ENCODE measurements at regions not wholly inside any gene's neighbourhood (a gene's known extent, or its start where the extent isn't known, plus 50 kb on each side); places are given as distances from the start of the nearest gene placed in this dataset.

DNA sequence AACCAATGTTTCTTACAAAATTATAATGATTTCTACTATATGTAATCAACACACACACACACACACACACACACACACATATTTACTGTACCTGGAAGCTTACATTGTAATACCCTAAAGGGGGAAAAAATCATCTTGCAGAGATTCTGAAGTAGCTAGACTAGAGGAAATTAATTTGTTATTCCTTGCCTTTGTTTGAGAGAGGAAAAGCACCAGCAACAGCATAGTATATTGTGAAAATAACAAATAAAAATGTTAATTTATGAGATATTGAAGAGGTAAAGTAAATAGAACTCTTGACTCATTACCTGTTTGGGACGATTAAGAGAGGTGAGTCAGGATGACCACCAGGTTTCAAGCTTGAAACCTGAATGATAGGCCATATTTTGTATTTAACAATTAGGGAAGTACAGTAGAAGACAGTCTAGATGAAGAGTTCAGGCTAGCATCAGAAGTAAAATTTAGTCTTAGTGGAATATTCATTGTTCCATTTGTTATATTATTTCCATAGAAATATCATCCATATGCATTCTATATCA is 873.4 kb upstream of the PCDH10 start:
- intact Hi-C loops (cut with micrococcal nuclease; ENCODE audit: unreplicated experiment), result no loop called here
- H3K9me3 ChIP-seq (ENCODE audit: low read depth, low read length, poor library complexity, severe bottlenecking), result no peaks in the 10 kb centered on the region
- ChIA-PET POLR2A (ENCODE audit: low non-redundant PET) (no interaction called here), CTCF (no interaction called here)
- no peaks in the 10 kb centered on the region for H3K36me3 ChIP-seq (ENCODE audit: insufficient read depth, low read length, poor library complexity, severe bottlenecking)
- H3K27me3 ChIP-seq (replicated peaks; ENCODE audit: insufficient read depth, low read depth, low read length, poor library complexity), result no peaks in the 10 kb centered on the region
- no peaks in the 10 kb centered on the region for H3K4me1 ChIP-seq (ENCODE audit: insufficient read depth, low read length, poor library complexity, severe bottlenecking)
- DNase-seq (ENCODE audit: low spot score), result no peak
- no peak overlapping the region for H3K4me3 ChIP-seq (ENCODE audit: low read depth, low read length, poor library complexity, severe bottlenecking)
- TF ChIP-seq EZH2 (IDR thresholded peaks at IDR 0.05; ENCODE audit: borderline replicate concordance, low read depth, low read length, poor library complexity, severe bottlenecking), result no peak
- TF ChIP-seq, protein P1, sequence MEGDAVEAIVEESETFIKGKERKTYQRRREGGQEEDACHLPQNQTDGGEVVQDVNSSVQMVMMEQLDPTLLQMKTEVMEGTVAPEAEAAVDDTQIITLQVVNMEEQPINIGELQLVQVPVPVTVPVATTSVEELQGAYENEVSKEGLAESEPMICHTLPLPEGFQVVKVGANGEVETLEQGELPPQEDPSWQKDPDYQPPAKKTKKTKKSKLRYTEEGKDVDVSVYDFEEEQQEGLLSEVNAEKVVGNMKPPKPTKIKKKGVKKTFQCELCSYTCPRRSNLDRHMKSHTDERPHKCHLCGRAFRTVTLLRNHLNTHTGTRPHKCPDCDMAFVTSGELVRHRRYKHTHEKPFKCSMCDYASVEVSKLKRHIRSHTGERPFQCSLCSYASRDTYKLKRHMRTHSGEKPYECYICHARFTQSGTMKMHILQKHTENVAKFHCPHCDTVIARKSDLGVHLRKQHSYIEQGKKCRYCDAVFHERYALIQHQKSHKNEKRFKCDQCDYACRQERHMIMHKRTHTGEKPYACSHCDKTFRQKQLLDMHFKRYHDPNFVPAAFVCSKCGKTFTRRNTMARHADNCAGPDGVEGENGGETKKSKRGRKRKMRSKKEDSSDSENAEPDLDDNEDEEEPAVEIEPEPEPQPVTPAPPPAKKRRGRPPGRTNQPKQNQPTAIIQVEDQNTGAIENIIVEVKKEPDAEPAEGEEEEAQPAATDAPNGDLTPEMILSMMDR (conservative IDR thresholded peaks at IDR 0.05; ENCODE audit: low read depth, low read length), result no peak
- no peak overlapping the region for H3K27ac ChIP-seq (ENCODE audit: low read depth, low read length, poor library complexity, severe bottlenecking)
- no TSS peak for BruUV-seq (replicated peaks)

DNA sequence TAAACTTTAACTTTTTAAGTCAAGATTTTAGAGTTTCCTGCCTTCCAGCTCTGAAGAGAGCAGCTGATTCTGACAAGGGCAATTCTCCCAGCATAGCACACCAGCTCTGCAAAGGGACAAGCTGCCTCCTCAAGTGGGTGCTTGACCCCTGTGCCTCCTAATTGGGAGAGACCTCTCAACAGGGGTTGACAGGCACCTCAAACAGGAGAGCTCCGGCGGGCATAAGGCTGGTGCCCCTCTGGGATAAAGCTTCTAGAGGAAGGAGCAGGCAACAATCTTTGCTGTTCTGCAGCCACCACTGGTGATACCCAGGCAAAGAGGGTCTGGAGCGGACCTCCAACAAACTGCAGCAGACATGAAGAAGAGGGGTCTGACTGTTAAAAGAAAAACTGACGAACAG is 872.9 kb upstream of the PCDH10 start:
- CTCF ChIA-PET, result no interaction called here
- no TSS peak for BruUV-seq (replicated peaks)
- H3K27me3 ChIP-seq (replicated peaks; ENCODE audit: insufficient read depth, low read depth, low read length, poor library complexity), result no peaks in the 10 kb centered on the region
- DNase-seq (ENCODE audit: low spot score), result no peak
- intact Hi-C loops (cut with micrococcal nuclease; ENCODE audit: unreplicated experiment), result no loop called here
- no peaks in the 10 kb centered on the region for H3K36me3 ChIP-seq (ENCODE audit: insufficient read depth, low read length, poor library complexity, severe bottlenecking)
- no peaks in the 10 kb centered on the region for H3K9me3 ChIP-seq (ENCODE audit: low read depth, low read length, poor library complexity, severe bottlenecking)
- H3K4me3 ChIP-seq (ENCODE audit: low read depth, low read length, poor library complexity, severe bottlenecking), result no peak overlapping the region
- POLR2A ChIA-PET (ENCODE audit: low non-redundant PET), result no interaction called here
- TF ChIP-seq, protein P1 (conservative IDR thresholded peaks at IDR 0.05; ENCODE audit: low read depth, low read length), result no peak
- no peak for TF ChIP-seq EZH2 (IDR thresholded peaks at IDR 0.05; ENCODE audit: borderline replicate concordance, low read depth, low read length, poor library complexity, severe bottlenecking)
- H3K27ac ChIP-seq (ENCODE audit: low read depth, low read length, poor library complexity, severe bottlenecking), result no peak overlapping the region
- no peaks in the 10 kb centered on the region for H3K4me1 ChIP-seq (ENCODE audit: insufficient read depth, low read length, poor library complexity, severe bottlenecking)

DNA sequence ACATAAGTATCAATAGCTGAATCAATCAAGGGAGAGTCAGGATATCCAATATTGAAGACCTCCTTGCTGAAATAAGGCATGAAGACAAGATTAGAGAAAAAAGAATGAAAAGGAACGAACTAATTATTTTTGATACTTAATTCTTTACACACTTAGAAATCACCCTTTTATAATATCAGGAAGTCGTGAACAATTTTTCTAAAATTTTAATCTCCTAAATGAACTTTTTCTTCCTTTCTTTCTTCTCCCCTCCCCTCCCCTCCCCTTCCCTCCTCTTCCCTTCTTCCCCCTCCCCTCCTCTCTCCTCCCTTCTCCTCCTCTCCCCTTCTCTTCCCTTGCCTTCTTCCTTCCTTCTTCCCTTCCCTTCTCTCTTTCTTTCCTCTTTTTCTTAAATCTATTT is 872.1 kb upstream of the PCDH10 start:
- Histone ChIP-seq H3K4me1 (ENCODE audit: insufficient read depth, low read length, poor library complexity, severe bottlenecking) (no peaks in the 10 kb centered on the region), H3K27ac (ENCODE audit: low read depth, low read length, poor library complexity, severe bottlenecking) (no peak overlapping the region), H3K4me3 (ENCODE audit: low read depth, low read length, poor library complexity, severe bottlenecking) (no peak overlapping the region), H3K36me3 (ENCODE audit: insufficient read depth, low read length, poor library complexity, severe bottlenecking) (no peaks in the 10 kb centered on the region), H3K9me3 (ENCODE audit: low read depth, low read length, poor library complexity, severe bottlenecking) (no peaks in the 10 kb centered on the region), H3K27me3 (replicated peaks; ENCODE audit: insufficient read depth, low read depth, low read length, poor library complexity) (no peaks in the 10 kb centered on the region)
- no peak for TF ChIP-seq EZH2 (IDR thresholded peaks at IDR 0.05; ENCODE audit: borderline replicate concordance, low read depth, low read length, poor library complexity, severe bottlenecking)
- TF ChIP-seq, protein P1 (conservative IDR thresholded peaks at IDR 0.05; ENCODE audit: low read depth, low read length), result no peak
- ChIA-PET POLR2A (ENCODE audit: low non-redundant PET) (no interaction called here), CTCF (no interaction called here)
- DNase-seq (ENCODE audit: low spot score), result no peak
- intact Hi-C loops (cut with micrococcal nuclease; ENCODE audit: unreplicated experiment), result no loop called here
- no TSS peak for BruUV-seq (replicated peaks)
